ENCODE measurements at regions not wholly inside any gene's neighbourhood (a gene's known extent, or its start where the extent isn't known, plus 50 kb on each side); places are given as distances from the start of the nearest gene placed in this dataset.
"Not testable (repeated sequence)": the region's sequence is repeated elsewhere in the genome, so short reads cannot be mapped to it uniquely, and the experiment has no call there.

GRCh38 chr13:62167650-62168172 lies 752.1 kb upstream of the PCDH20 start:
- no peak for DNase-seq

GRCh38 chr13:62162860-62163259 lies 747.2 kb upstream of the PCDH20 start:
- DNase-seq, result no peak

GRCh38 chr13:62158520-62158919 lies 742.9 kb upstream of the PCDH20 start:
- no peak for DNase-seq

- DNase-seq, result not testable (repeated sequence)
Measured at GRCh38 chr13:62151724-62152123, 736.1 kb upstream of the PCDH20 start.

GRCh38 chr13:62142048-62142447 lies 726.4 kb upstream of the PCDH20 start:
- DNase-seq, result no peak

GRCh38 chr13:62139597-62139996 lies 723.9 kb upstream of the PCDH20 start:
- DNase-seq, result no peak

- no peak for DNase-seq
Measured at GRCh38 chr13:62137629-62138405, 722.2 kb upstream of the PCDH20 start.

GRCh38 chr13:62131604-62132003 lies 716.0 kb upstream of the PCDH20 start:
- no peak for DNase-seq

GRCh38 chr13:62130062-62130970 lies 714.7 kb upstream of the PCDH20 start:
- DNase-seq, result no peak

GRCh38 chr13:62129000-62129551 lies 713.4 kb upstream of the PCDH20 start:
- no peak for DNase-seq

GRCh38 chr13:62126400-62126799 lies 710.8 kb upstream of the PCDH20 start:
- no peak for DNase-seq

GRCh38 chr13:62125451-62125850 lies 709.8 kb upstream of the PCDH20 start:
- no peak for DNase-seq

GRCh38 chr13:62123409-62123808 lies 707.8 kb upstream of the PCDH20 start:
- DNase-seq, result no peak

GRCh38 chr13:62122434-62122833 lies 706.8 kb upstream of the PCDH20 start:
- DNase-seq, result no peak

- no peak for DNase-seq
Measured at GRCh38 chr13:62119739-62120700, 704.4 kb upstream of the PCDH20 start.

GRCh38 chr13:62115831-62116230 lies 700.2 kb upstream of the PCDH20 start:
- no peak for DNase-seq

- DNase-seq, result no peak
Measured at GRCh38 chr13:62113179-62113578, 697.5 kb upstream of the PCDH20 start.

- DNase-seq, result no peak
Measured at GRCh38 chr13:62110079-62110478, 694.4 kb upstream of the PCDH20 start.

- DNase-seq, result not testable (repeated sequence)
Measured at GRCh38 chr13:62104136-62104535, 688.5 kb upstream of the PCDH20 start.

- no peak for DNase-seq
Measured at GRCh38 chr13:62096652-62097051, 681.0 kb upstream of the PCDH20 start.

GRCh38 chr13:62094932-62095331 lies 679.3 kb upstream of the PCDH20 start:
- DNase-seq, result no peak

Measured in activated gamma-delta T cell (primary cell).